ENCODE measurements at regions not wholly inside any gene's neighbourhood (a gene's known extent, or its start where the extent isn't known, plus 50 kb on each side); places are given as distances from the start of the nearest gene placed in this dataset.

DNA sequence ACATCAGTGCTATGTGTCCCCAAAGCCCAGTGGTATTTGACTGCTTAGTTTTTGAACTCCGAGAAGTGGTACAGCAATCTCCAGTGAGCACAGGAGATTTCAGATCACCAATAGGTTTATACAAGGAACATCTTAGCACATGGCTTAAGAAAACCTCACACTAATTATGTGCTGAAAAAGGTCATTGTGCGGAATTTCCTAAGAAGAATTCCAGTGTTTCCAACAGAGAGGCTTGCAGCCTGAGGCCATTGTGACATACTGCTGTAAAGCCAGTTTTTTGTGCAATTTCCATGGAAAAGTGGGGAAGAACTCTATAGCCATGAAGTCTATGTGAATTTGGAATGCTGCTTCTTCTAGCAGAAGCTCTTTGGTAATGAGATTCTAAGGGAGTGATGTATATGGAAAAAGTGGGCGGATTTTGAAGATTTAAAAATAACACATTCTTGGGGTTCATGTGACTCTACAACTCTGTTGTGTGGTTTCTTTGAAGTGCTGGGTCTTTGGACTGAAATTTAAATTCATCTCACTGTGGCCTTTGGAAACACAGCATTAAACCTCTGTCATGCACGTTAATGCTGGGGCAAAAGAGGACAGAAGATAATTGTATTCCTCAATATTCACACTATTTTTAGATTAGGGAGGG is 110.5 kb upstream of the CD180 start:
- no peak overlapping the region for H3K18ac ChIP-seq (ENCODE audit: low read length)
- H3K4me3 ChIP-seq (ENCODE audit: low read length in 2 of 2): no peak overlapping the region
- H4K91ac ChIP-seq (ENCODE audit: low read depth, low read length, poor library complexity): no peak overlapping the region
- H3K4me2 ChIP-seq (ENCODE audit: insufficient read depth, low read length, poor library complexity, severe bottlenecking): no peak overlapping the region
- H3K14ac ChIP-seq (ENCODE audit: low read length): no peak overlapping the region
- no peak overlapping the region for H2BK12ac ChIP-seq (ENCODE audit: low read length)
- H3K23ac ChIP-seq (ENCODE audit: low read depth, low read length, poor library complexity): no peak overlapping the region
- no peak for DNase-seq (ENCODE audit: low spot score)
- no peaks in the 10 kb centered on the region for H3K27me3 ChIP-seq (ENCODE audit: control insufficient read depth in 3 of 3, insufficient read depth in 3 of 3, low read depth in 1 of 3, low read length in 3 of 3)
- H3K9me3 ChIP-seq (replicated peaks in 1 of 2; ENCODE audit: control insufficient read depth in 2 of 2, insufficient read depth in 1 of 2, low read depth in 1 of 2, low read length in 2 of 2): peaks cover 0 to 2% of the 10 kb centered on the region in 2 donors
- H3K36me3 ChIP-seq (replicated peaks in 1 of 2; ENCODE audit: control insufficient read depth in 2 of 2, insufficient read depth in 2 of 2, low read length in 2 of 2): no peaks in the 10 kb centered on the region
- no peaks in the 10 kb centered on the region for H3K79me1 ChIP-seq (ENCODE audit: low read depth, low read length)
- no peak overlapping the region for H4K8ac ChIP-seq (ENCODE audit: low read depth, low read length)
- H3K4ac ChIP-seq (ENCODE audit: low read length): no peak overlapping the region
- H2AFZ ChIP-seq (ENCODE audit: low read length): no peak overlapping the region
- no CpG with 5 or more reads among the region's 4 CpGs for WGBS, 2 donors (ENCODE audit: extremely low coverage in 2 of 2, insufficient read length in 2 of 2, insufficient replicate concordance in 1 of 2)
- H2BK15ac ChIP-seq (ENCODE audit: low read length): no peak overlapping the region
- H3K27ac ChIP-seq (replicated peaks; ENCODE audit: low read length): no peak overlapping the region
- H3K9ac ChIP-seq (ENCODE audit: low read depth, low read length, poor library complexity): no peak overlapping the region
- H2AK5ac ChIP-seq (ENCODE audit: low read depth, low read length): no peak overlapping the region
- H2BK5ac ChIP-seq (ENCODE audit: low read length): no peak overlapping the region
- no peak overlapping the region for H2BK120ac ChIP-seq (ENCODE audit: low read depth, low read length)
- peaks cover 0 to 2% of the 10 kb centered on the region in 2 donors for H3K4me1 ChIP-seq (ENCODE audit: control insufficient read depth in 2 of 2, insufficient read depth in 1 of 2, low read depth in 1 of 2, low read length in 2 of 2)

DNA sequence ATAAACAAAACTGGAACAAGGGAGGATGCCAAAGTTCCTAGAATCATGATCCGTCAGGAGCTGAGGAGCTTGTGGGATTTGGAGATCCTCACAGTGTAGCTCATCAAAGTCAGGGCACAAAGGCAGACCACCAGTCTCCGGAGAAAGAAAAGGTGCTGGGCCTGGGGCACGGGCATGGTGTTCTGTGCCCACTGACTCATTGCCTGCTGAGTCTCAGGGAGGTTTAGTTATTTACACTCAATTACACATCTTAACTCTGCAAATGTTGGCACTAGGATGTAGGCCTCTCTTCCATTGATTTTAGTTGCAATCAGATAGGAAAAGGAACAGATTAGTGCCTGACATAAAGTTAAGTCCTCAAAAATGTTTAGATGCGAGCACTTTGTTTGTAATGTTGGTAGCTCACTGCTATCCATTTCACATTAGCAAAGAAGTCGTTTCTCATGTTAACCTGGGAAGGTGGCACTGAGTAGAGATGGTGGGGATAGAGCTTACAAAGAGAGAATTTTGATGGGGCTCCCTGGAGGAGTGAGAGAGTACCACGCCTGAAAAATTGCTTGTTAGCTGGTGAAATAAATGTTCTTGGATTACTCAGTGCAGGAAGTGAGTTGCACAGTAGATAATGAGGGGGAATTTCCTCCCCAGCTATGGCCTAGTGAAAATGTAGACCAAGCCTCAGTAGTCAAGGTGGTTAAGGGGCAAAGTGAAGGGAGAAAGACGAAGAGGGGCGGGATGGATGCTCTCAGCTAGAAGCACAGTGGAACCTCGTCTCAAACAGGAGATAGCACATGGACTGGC is 109.5 kb upstream of the CD180 start:
- H2AFZ ChIP-seq (ENCODE audit: low read length): no peak overlapping the region
- no peak overlapping the region for H3K23ac ChIP-seq (ENCODE audit: low read depth, low read length, poor library complexity)
- no peak overlapping the region for H3K9ac ChIP-seq (ENCODE audit: low read depth, low read length, poor library complexity)
- no peak overlapping the region for H2BK15ac ChIP-seq (ENCODE audit: low read length)
- H3K18ac ChIP-seq (ENCODE audit: low read length): peak overlapping the region; percentile 9
- no peak overlapping the region for H4K8ac ChIP-seq (ENCODE audit: low read depth, low read length)
- no peak overlapping the region for H2BK5ac ChIP-seq (ENCODE audit: low read length)
- no peak overlapping the region for H3K14ac ChIP-seq (ENCODE audit: low read length)
- no peak overlapping the region for H3K4me3 ChIP-seq (ENCODE audit: low read length in 2 of 2)
- H3K9me3 ChIP-seq (replicated peaks in 1 of 2; ENCODE audit: control insufficient read depth in 2 of 2, insufficient read depth in 1 of 2, low read depth in 1 of 2, low read length in 2 of 2): peaks cover 0 to 4% of the 10 kb centered on the region in 2 donors
- H3K4me2 ChIP-seq (ENCODE audit: insufficient read depth, low read length, poor library complexity, severe bottlenecking): no peak overlapping the region
- H2AK5ac ChIP-seq (ENCODE audit: low read depth, low read length): no peak overlapping the region
- DNase-seq (ENCODE audit: low spot score): no peak
- H3K79me1 ChIP-seq (ENCODE audit: low read depth, low read length): no peaks in the 10 kb centered on the region
- no peak overlapping the region for H4K91ac ChIP-seq (ENCODE audit: low read depth, low read length, poor library complexity)
- no peaks in the 10 kb centered on the region for H3K27me3 ChIP-seq (ENCODE audit: control insufficient read depth in 3 of 3, insufficient read depth in 3 of 3, low read depth in 1 of 3, low read length in 3 of 3)
- H3K27ac ChIP-seq (replicated peaks; ENCODE audit: low read length): no peak overlapping the region
- H3K4me1 ChIP-seq (ENCODE audit: control insufficient read depth in 2 of 2, insufficient read depth in 1 of 2, low read depth in 1 of 2, low read length in 2 of 2): peaks cover 0 to 2% of the 10 kb centered on the region in 2 donors
- no peaks in the 10 kb centered on the region for H3K36me3 ChIP-seq (replicated peaks in 1 of 2; ENCODE audit: control insufficient read depth in 2 of 2, insufficient read depth in 2 of 2, low read length in 2 of 2)
- H3K4ac ChIP-seq (ENCODE audit: low read length): no peak overlapping the region
- H2BK120ac ChIP-seq (ENCODE audit: low read depth, low read length): no peak overlapping the region
- H2BK12ac ChIP-seq (ENCODE audit: low read length): no peak overlapping the region
- WGBS, 2 donors (ENCODE audit: extremely low coverage in 2 of 2, insufficient read length in 2 of 2, insufficient replicate concordance in 1 of 2): no CpG with 5 or more reads among the region's 9 CpGs

DNA sequence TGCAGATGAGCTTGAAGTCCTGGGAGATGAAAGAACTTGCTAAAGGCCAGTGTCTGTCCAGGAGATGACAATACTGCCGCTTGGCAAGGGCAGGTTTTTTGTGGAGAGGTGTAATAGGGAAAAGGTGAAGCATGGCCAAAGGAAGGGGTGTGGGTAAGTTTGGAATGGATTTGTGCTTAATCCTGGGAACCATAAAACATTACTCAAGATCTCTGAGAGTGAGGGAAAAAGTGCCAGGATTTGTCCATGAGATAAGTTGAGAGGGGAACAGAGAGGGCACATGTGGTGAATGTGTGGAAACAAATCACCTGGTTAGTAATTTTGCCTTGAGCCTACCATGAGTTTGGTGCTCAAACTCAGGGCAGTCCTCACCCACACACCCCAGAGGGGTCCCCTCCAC is 108.8 kb upstream of the CD180 start:
- peaks cover 0 to 4% of the 10 kb centered on the region in 2 donors for H3K9me3 ChIP-seq (replicated peaks in 1 of 2; ENCODE audit: control insufficient read depth in 2 of 2, insufficient read depth in 1 of 2, low read depth in 1 of 2, low read length in 2 of 2)
- no peak overlapping the region for H2AFZ ChIP-seq (ENCODE audit: low read length)
- no peak overlapping the region for H3K27ac ChIP-seq (replicated peaks; ENCODE audit: low read length)
- no peaks in the 10 kb centered on the region for H3K27me3 ChIP-seq (ENCODE audit: control insufficient read depth in 3 of 3, insufficient read depth in 3 of 3, low read depth in 1 of 3, low read length in 3 of 3)
- H3K4ac ChIP-seq (ENCODE audit: low read length): no peak overlapping the region
- H3K4me1 ChIP-seq (ENCODE audit: control insufficient read depth in 2 of 2, insufficient read depth in 1 of 2, low read depth in 1 of 2, low read length in 2 of 2): peaks cover 0 to 2% of the 10 kb centered on the region in 2 donors
- H2BK5ac ChIP-seq (ENCODE audit: low read length): peak overlapping the region; percentile 49
- no peak overlapping the region for H3K14ac ChIP-seq (ENCODE audit: low read length)
- no peak overlapping the region for H2BK120ac ChIP-seq (ENCODE audit: low read depth, low read length)
- H4K8ac ChIP-seq (ENCODE audit: low read depth, low read length): no peak overlapping the region
- H4K91ac ChIP-seq (ENCODE audit: low read depth, low read length, poor library complexity): no peak overlapping the region
- no peak for DNase-seq (ENCODE audit: low spot score)
- H3K4me3 ChIP-seq (ENCODE audit: low read length in 2 of 2): no peak overlapping the region
- H3K79me1 ChIP-seq (ENCODE audit: low read depth, low read length): no peaks in the 10 kb centered on the region
- peak overlapping the region; percentile 87 for H3K18ac ChIP-seq (ENCODE audit: low read length)
- no peaks in the 10 kb centered on the region for H3K36me3 ChIP-seq (replicated peaks in 1 of 2; ENCODE audit: control insufficient read depth in 2 of 2, insufficient read depth in 2 of 2, low read length in 2 of 2)
- H2AK5ac ChIP-seq (ENCODE audit: low read depth, low read length): no peak overlapping the region
- H2BK15ac ChIP-seq (ENCODE audit: low read length): no peak overlapping the region
- H3K4me2 ChIP-seq (ENCODE audit: insufficient read depth, low read length, poor library complexity, severe bottlenecking): no peak overlapping the region
- no peak overlapping the region for H3K9ac ChIP-seq (ENCODE audit: low read depth, low read length, poor library complexity)
- H2BK12ac ChIP-seq (ENCODE audit: low read length): no peak overlapping the region
- no peak overlapping the region for H3K23ac ChIP-seq (ENCODE audit: low read depth, low read length, poor library complexity)
- WGBS, 2 donors (ENCODE audit: extremely low coverage in 2 of 2, insufficient read length in 2 of 2, insufficient replicate concordance in 1 of 2): no CpG with 5 or more reads among the region's 1 CpG

DNA sequence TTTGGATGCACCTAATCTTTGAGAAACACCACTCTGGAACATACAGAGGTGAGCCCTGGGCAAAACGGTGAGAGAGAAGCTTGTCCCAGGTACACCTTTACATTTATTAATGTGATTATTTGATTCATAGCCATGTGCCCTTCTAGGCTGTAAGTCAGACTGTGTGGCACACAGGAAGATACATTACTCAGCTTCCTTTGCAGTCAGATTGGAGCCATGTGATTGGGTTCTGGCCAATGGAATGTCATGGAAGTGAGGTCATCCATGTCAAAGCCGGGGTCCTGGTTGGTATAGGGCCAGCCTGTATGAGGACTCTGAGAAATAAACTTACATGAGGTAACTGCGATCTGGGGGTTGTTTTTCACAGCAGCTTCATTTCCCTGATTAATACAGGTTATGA is 106.8 kb upstream of the CD180 start:
- Histone ChIP-seq H3K14ac (ENCODE audit: low read length) (no peak overlapping the region), H3K79me1 (ENCODE audit: low read depth, low read length) (no peaks in the 10 kb centered on the region), H2AFZ (ENCODE audit: low read length) (no peak overlapping the region), H3K27ac (replicated peaks; ENCODE audit: low read length) (no peak overlapping the region), H4K8ac (ENCODE audit: low read depth, low read length) (no peak overlapping the region), H3K9ac (ENCODE audit: low read depth, low read length, poor library complexity) (no peak overlapping the region), H2BK120ac (ENCODE audit: low read depth, low read length) (no peak overlapping the region), H3K4ac (ENCODE audit: low read length) (no peak overlapping the region), H3K4me3 (ENCODE audit: low read length in 2 of 2) (no peak overlapping the region), H3K23ac (ENCODE audit: low read depth, low read length, poor library complexity) (no peak overlapping the region), H4K91ac (ENCODE audit: low read depth, low read length, poor library complexity) (no peak overlapping the region), H3K18ac (ENCODE audit: low read length) (no peak overlapping the region), H2BK15ac (ENCODE audit: low read length) (no peak overlapping the region), H3K36me3 (replicated peaks in 1 of 2; ENCODE audit: control insufficient read depth in 2 of 2, insufficient read depth in 2 of 2, low read length in 2 of 2) (no peaks in the 10 kb centered on the region), H3K4me2 (ENCODE audit: insufficient read depth, low read length, poor library complexity, severe bottlenecking) (no peak overlapping the region), H3K9me3 (replicated peaks in 1 of 2; ENCODE audit: control insufficient read depth in 2 of 2, insufficient read depth in 1 of 2, low read depth in 1 of 2, low read length in 2 of 2) (peaks cover 0 to 4% of the 10 kb centered on the region in 2 donors), H3K4me1 (ENCODE audit: control insufficient read depth in 2 of 2, insufficient read depth in 1 of 2, low read depth in 1 of 2, low read length in 2 of 2) (peaks cover 0 to 2% of the 10 kb centered on the region in 2 donors), H2AK5ac (ENCODE audit: low read depth, low read length) (no peak overlapping the region), H2BK5ac (ENCODE audit: low read length) (no peak overlapping the region), H2BK12ac (ENCODE audit: low read length) (no peak overlapping the region), H3K27me3 (ENCODE audit: control insufficient read depth in 3 of 3, insufficient read depth in 3 of 3, low read depth in 1 of 3, low read length in 3 of 3) (no peaks in the 10 kb centered on the region)
- no peak for DNase-seq (ENCODE audit: low spot score)
- WGBS, 2 donors (ENCODE audit: extremely low coverage in 2 of 2, insufficient read length in 2 of 2, insufficient replicate concordance in 1 of 2): no CpG with 5 or more reads among the region's 3 CpGs
